ENCODE measurements at regions not wholly inside any gene's neighbourhood (a gene's known extent, or its start where the extent isn't known, plus 50 kb on each side); places are given as distances from the start of the nearest gene placed in this dataset.

GRCh38 chr4:137638934-137639333 is 106.6 kb upstream of the PCDH18 start:
- H3K27ac ChIP-seq = no peak overlapping the region
- TF ChIP-seq CTCF (conservative IDR thresholded peaks at IDR 0.05) = no peak
- TF ChIP-seq ZFX (IDR thresholded peaks at IDR 0.05) = no peak

- no peak overlapping the region for H3K27ac ChIP-seq
- no peak for TF ChIP-seq CTCF (conservative IDR thresholded peaks at IDR 0.05)
- no peak for TF ChIP-seq ZFX (IDR thresholded peaks at IDR 0.05)
Observed at GRCh38 chr4:137635601-137636000, 103.3 kb upstream of the PCDH18 start.

GRCh38 chr4:137635108-137635507 is 102.8 kb upstream of the PCDH18 start:
- TF ChIP-seq CTCF (conservative IDR thresholded peaks at IDR 0.05) = no peak
- TF ChIP-seq ZFX (IDR thresholded peaks at IDR 0.05) = no peak
- no peak overlapping the region for H3K27ac ChIP-seq

GRCh38 chr4:137632842-137633241 is 100.5 kb upstream of the PCDH18 start:
- H3K27ac ChIP-seq = no peak overlapping the region
- TF ChIP-seq ZFX (IDR thresholded peaks at IDR 0.05) = no peak
- TF ChIP-seq CTCF (conservative IDR thresholded peaks at IDR 0.05) = no peak

GRCh38 chr4:137631605-137632004 is 99.3 kb upstream of the PCDH18 start:
- no peak for TF ChIP-seq ZFX (IDR thresholded peaks at IDR 0.05)
- TF ChIP-seq CTCF (conservative IDR thresholded peaks at IDR 0.05) = no peak
- H3K27ac ChIP-seq = no peak overlapping the region

GRCh38 chr4:137630252-137630651 is 98.0 kb upstream of the PCDH18 start:
- TF ChIP-seq CTCF (conservative IDR thresholded peaks at IDR 0.05) (no peak), ZFX (IDR thresholded peaks at IDR 0.05) (no peak)

GRCh38 chr4:137627739-137628460 is 95.6 kb upstream of the PCDH18 start:
- TF ChIP-seq CTCF (conservative IDR thresholded peaks at IDR 0.05) = no peak
- TF ChIP-seq ZFX (IDR thresholded peaks at IDR 0.05) = no peak
- H3K27ac ChIP-seq = no peak overlapping the region

More at GRCh38 chr4:137630252-137630651, 98.0 kb upstream of the PCDH18 start:
- no peak overlapping the region for H3K27ac ChIP-seq
